RWPE2 (cell line): ENCODE measurements at regions not wholly inside any gene's neighbourhood (a gene's known extent, or its start where the extent isn't known, plus 50 kb on each side); places are given as distances from the start of the nearest gene placed in this dataset.

Source experiments
- ATAC-seq: fragments of 200-7000 bp; cut with Tn5 transposase; 3 replicates; pipeline ENCODE4 v1.9.1; 2021; ENCODE audit warnings: low read depth
- DNase-seq: peaks from one replicate; pipeline ENCODE4 v3.0.0-alpha.2; 2020; ENCODE audit warnings: low spot score
- H3K27ac ChIP-seq: fragments of 450-650 bp; 2 replicates; pipeline ENCODE4 v1.5.1; 2017; ENCODE audit warnings: mild to moderate bottlenecking; ENCODE audit not compliant: poor library complexity, severe bottlenecking
- H3K27me3 ChIP-seq: fragments of 250-450 bp; sonication (Bioruptor Pico); 2 replicates; pipeline ENCODE4 v1.5.1; 2021; ENCODE audit warnings: mild to moderate bottlenecking, moderate library complexity; ENCODE audit not compliant: insufficient read depth, poor library complexity, severe bottlenecking
- H3K36me3 ChIP-seq: fragments of 250-450 bp; sonication (Bioruptor Pico); 2 replicates; pipeline ENCODE4 v1.5.1; 2020; ENCODE audit warnings: low read depth, mild to moderate bottlenecking, moderate library complexity
- H3K4me1 ChIP-seq: fragments of 250-450 bp; sonication (Bioruptor Pico); 2 replicates; pipeline ENCODE4 v1.5.1; 2021; ENCODE audit warnings: mild to moderate bottlenecking, moderate library complexity; ENCODE audit not compliant: insufficient read depth, poor library complexity, severe bottlenecking
- H3K4me3 ChIP-seq: fragments of 250-450 bp; sonication (Bioruptor Pico); 2 replicates; pipeline ENCODE4 v1.5.1; 2021; ENCODE audit warnings: mild to moderate bottlenecking, moderate library complexity; ENCODE audit not compliant: severe bottlenecking
- H3K9me3 ChIP-seq: fragments of 250-450 bp; sonication (Bioruptor Pico); 2 replicates; pipeline ENCODE4 v1.5.1; 2021; ENCODE audit warnings: mild to moderate bottlenecking, moderate library complexity; ENCODE audit not compliant: severe bottlenecking
- CTCF ChIP-seq: fragments of 450-650 bp; IDR thresholded peaks from one replicate; pipeline ENCODE4 v1.5.1; 2017; ENCODE audit warnings: mild to moderate bottlenecking, moderate library complexity; ENCODE audit not compliant: poor library complexity, severe bottlenecking

GRCh38 chr15:47405365-47406162, 311.7 kb upstream of the SEMA6D start:
- no peak for TF ChIP-seq CTCF
- H3K27ac ChIP-seq: no peak overlapping the region
- no peak overlapping the region for H3K4me3 ChIP-seq
- DNase-seq (no peak), ATAC-seq (no peak)
- H3K27me3 ChIP-seq: no peaks in the 10 kb centered on the region
- H3K36me3 ChIP-seq: no peaks in the 10 kb centered on the region
- H3K9me3 ChIP-seq: no peaks in the 10 kb centered on the region
- H3K4me1 ChIP-seq: no peaks in the 10 kb centered on the region

- TF ChIP-seq CTCF: no peak
- ATAC-seq: no peak
- no peaks in the 10 kb centered on the region for H3K9me3 ChIP-seq
Observed at GRCh38 chr15:47407692-47408091, 309.6 kb upstream of the SEMA6D start.

GRCh38 chr15:47409038-47409437, 308.3 kb upstream of the SEMA6D start:
- H3K36me3 ChIP-seq: no peaks in the 10 kb centered on the region
- TF ChIP-seq CTCF: no peak
- H3K4me1 ChIP-seq: no peaks in the 10 kb centered on the region
- ATAC-seq (no peak), DNase-seq (no peak)
- no peak overlapping the region for H3K4me3 ChIP-seq
- no peak overlapping the region for H3K27ac ChIP-seq
- no peaks in the 10 kb centered on the region for H3K27me3 ChIP-seq
- no peaks in the 10 kb centered on the region for H3K9me3 ChIP-seq

More at GRCh38 chr15:47407692-47408091, 309.6 kb upstream of the SEMA6D start:
- no peak for DNase-seq
- Histone ChIP-seq H3K27ac (no peak overlapping the region), H3K36me3 (no peaks in the 10 kb centered on the region), H3K4me3 (no peak overlapping the region), H3K4me1 (no peaks in the 10 kb centered on the region), H3K27me3 (no peaks in the 10 kb centered on the region)

GRCh38 chr15:47409600-47409999, 307.7 kb upstream of the SEMA6D start:
- Histone ChIP-seq H3K27me3 (no peaks in the 10 kb centered on the region), H3K4me3 (no peak overlapping the region), H3K9me3 (no peaks in the 10 kb centered on the region), H3K4me1 (no peaks in the 10 kb centered on the region), H3K36me3 (no peaks in the 10 kb centered on the region), H3K27ac (no peak overlapping the region)
- ATAC-seq (no peak), DNase-seq (no peak)
- TF ChIP-seq CTCF: no peak

- no peaks in the 10 kb centered on the region for H3K36me3 ChIP-seq
- no peak overlapping the region for H3K27ac ChIP-seq
- ATAC-seq: no peak
- H3K9me3 ChIP-seq: no peaks in the 10 kb centered on the region
- no peak overlapping the region for H3K4me3 ChIP-seq
- no peak for TF ChIP-seq CTCF
- no peak for DNase-seq
- no peaks in the 10 kb centered on the region for H3K27me3 ChIP-seq
- no peaks in the 10 kb centered on the region for H3K4me1 ChIP-seq
Observed at GRCh38 chr15:47410247-47410646, 307.1 kb upstream of the SEMA6D start.
